Middle frontal gyrus (tissue), 1 donor: ENCODE measurements at regions not wholly inside any gene's neighbourhood (a gene's known extent, or its start where the extent isn't known, plus 50 kb on each side); places are given as distances from the start of the nearest gene placed in this dataset.

Experiments used
- DNase-seq: peaks from one replicate; pipeline ENCODE4 v3.0.0-alpha.2; 2015; ENCODE audit warnings: low spot score; ENCODE audit errors: extremely low spot score

- no peak for DNase-seq
These were observed 62.9 kb downstream of the NHLRC3 start for GRCh38 chr13:39100996-39101738.

DNA sequence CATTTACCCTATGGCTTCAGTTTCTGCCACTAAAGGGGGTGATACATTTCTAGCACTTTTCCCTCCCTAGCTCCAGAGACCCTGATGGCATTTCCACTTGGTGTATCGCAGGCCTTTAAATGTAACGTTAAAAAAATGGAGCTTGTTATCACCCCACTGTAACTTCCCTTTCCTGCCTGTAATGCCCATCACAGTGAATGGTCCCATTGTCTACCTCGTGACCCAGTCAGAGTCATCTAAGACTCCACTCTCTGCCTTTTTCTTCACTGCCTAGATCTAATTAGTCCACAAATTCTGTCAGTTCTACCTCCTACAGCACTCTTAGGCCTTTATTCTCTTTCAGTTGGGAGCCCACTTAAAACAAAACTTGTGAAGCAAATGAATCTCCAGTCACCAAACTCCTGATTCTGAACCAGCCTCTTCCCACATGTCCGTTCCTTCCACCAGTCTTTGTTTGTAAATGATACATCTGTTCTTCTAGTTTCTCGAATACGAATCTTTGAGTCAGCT lies 64.8 kb downstream of the NHLRC3 start:
- no peak for DNase-seq

DNA sequence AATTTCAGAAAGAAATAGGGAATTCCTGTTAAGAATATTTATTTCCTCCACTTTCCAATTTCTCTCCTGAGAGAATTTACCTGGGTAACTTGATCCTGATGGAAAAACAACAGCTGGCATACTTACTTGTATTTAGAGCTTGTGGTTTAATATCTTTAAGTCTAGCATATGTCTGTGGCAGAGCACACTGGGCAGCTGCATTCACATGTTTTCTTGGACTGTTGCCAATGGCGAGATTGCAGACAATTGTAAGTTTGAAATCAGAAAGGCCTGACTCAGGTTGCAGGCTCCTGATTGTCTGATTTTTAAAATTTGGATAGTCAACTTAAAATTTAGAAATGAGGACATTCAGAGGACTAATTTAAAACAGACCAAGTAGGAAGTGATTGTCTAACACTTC lies 66.9 kb downstream of the NHLRC3 start:
- no peak for DNase-seq

GRCh38 chr13:39106216-39107005 lies 68.2 kb downstream of the NHLRC3 start:
- DNase-seq, result no peak

DNA sequence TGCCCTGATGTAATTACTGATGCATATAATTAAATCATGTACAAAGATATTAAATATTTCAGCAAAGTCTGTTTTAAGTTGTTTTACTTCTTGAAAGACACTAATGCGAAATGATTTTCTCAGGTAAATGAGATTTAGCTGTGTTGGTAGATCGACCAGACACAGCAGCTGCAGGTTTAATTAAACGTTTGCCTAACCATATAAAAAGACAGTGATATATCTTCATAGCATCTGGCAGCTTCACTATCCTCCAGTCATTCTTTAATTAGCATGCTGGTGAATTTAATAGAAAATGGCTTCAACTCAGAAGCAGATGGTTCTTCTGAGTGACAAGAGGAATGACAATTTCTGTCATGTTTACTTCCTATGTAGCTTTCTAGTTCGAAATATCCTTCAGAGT lies 69.3 kb downstream of the NHLRC3 start:
- no peak for DNase-seq

DNA sequence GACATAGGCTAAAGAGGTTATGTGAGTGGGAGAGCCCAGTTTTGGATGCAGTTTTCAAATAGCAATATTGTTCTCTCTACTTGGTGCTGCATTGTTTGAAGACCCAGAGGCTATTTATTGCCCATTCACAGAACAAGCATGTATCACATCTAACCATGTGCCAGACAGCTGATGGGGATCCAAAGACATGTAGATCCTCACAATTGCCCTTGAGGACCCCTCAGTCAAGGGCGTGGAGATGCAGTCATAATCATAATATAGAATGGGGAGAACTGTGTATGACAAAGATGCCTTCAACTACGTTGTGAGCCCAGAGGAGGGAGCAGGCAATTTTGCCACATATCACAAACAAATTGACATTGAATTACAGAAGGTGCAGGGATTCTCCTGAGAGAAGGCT lies 70.5 kb downstream of the NHLRC3 start:
- DNase-seq, result no peak

- no peak for DNase-seq
These were observed 72.4 kb downstream of the NHLRC3 start for GRCh38 chr13:39110518-39111097.

DNA sequence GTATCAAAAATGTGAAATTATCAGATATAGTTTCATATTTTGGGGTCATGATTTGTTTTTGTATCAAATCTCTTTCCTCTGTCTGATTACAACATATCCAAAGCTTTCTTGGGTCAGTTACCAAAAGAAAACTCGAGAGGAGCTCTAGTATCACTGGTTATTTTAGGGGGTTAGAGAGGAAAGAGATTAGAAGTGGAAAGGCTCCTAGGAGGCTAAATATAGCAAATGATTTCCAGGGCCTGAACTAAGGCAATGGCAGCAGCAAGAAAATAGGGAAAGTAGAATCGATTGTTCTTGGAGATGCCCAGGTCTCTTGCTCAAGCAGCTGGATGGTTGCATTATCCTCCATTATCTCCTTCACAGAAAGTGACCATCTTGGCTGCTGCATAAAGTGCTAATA lies 72.9 kb downstream of the NHLRC3 start:
- DNase-seq, result no peak

- DNase-seq, result no peak
These were observed 81.2 kb downstream of the NHLRC3 start for GRCh38 chr13:39119422-39119821.

- no peak for DNase-seq
These were observed 85.3 kb downstream of the NHLRC3 start for GRCh38 chr13:39123578-39123977.

GRCh38 chr13:39129213-39129612 lies 91.0 kb downstream of the NHLRC3 start:
- DNase-seq, result no peak

DNA sequence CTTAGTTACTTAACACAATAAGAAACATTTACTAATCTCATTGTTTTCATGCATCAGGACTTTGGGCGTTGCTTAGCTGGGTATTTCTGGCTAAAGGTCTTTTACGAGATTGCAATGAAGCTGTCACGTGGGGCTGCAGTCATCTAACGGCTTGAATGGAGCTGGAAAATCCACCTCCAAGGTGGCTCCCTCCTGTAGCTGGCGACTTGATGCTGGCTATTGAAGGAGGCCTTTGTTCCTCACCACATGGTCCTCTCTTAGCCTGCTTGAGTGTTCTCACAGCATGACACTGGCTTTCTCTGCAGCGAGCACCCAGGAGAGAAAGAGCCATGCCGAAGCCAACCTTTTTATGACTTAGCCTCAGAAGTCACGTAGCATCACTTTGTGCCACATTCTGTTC lies 92.0 kb downstream of the NHLRC3 start:
- no peak for DNase-seq

GRCh38 chr13:39132286-39133230 lies 94.3 kb downstream of the NHLRC3 start:
- no peak for DNase-seq

DNA sequence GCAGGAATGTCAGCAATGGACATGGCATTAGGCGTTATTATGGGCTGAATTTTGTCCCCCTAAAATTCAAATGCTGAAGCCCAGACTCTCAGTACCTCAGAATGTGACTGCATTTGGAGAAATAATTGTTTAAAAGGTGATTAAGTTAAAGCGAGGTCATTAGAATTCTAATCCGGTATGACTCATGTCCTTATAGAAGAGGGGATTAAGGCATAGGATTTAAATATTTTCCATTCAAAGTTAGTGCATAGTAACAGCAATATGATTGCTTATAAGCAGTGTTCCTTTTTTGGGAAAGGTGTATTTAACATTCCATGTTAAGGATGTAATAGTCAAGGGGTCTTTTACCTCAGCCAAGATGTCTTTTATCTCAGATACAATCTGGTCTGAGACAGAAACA lies 95.5 kb downstream of the NHLRC3 start:
- DNase-seq, result no peak

DNA sequence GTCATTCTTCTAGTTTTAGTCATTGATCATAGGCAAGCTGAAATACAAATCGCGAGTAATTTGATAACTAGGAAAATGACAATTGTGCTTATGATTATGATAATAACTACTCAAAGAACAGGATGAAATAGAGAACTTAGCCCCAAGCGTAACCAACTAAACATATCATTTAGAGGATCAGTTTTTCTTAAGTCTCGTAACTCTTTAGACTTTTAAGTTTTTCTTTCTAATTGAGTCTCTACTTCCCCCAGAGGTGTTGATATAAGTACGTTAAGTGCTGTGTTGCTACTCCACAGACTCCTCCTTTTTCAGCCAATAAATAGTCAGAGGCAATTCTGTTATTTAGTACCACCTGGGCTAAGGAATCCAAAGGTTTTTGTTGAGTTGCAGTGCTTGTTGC lies 96.3 kb downstream of the NHLRC3 start:
- no peak for DNase-seq

GRCh38 chr13:39144391-39144790 lies 106.1 kb downstream of the NHLRC3 start:
- DNase-seq, result no peak

DNA sequence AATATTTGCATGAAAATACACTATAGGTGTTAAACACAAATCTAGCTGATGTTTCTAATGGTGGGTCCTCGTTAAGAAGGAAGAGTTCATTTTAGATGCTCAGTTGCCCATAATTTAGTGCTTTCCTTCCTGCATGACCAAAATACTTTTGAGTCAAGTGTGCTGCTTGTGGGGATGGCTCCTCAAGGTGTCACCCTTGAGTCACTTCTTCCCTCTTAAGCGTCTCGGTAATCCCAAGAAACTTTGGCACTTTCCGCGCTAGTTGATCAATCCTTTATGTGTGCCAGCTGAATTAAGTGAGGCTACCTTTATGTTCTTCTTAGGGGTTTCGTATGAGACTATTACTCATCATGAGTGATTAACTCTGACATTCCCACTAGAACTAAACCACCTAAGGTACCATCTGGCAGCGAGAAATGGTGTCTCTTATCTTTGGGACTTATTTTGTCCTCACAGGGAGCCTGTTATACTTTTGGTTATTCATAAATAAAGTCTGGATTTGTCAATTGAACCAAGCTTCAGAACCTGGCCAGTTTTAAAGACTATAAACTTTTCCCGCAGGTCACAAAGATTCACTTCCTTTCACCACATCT lies 106.8 kb downstream of the NHLRC3 start:
- peak; percentile 25 for DNase-seq

- no peak for DNase-seq
These were observed 110.3 kb downstream of the NHLRC3 start for GRCh38 chr13:39148513-39148961.

- DNase-seq, result no peak
These were observed 111.6 kb downstream of the NHLRC3 start for GRCh38 chr13:39149896-39150295.

DNA sequence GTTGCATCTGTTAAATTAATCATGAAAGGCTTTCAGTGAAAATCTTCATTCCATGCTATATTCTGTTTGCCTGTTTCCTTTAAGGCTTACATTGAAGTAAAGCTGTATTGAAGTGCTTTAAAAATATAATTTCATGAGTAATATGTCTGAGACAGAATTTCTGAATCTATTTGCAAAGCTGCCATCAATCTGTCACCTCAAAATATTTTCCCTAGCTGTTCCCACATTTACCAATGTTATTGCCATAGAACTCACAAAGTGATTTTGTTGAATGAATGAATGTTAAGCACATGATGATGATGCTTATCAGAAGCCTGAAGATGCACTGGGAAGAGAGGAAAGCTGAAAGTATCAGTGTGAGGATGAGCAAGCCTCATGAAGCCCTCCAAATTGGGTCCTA lies 115.8 kb downstream of the NHLRC3 start:
- no peak for DNase-seq

GRCh38 chr13:39159393-39159792 lies 121.1 kb downstream of the NHLRC3 start:
- DNase-seq, result no peak
